ENCODE measurements at regions not wholly inside any gene's neighbourhood (a gene's known extent, or its start where the extent isn't known, plus 50 kb on each side); places are given as distances from the start of the nearest gene placed in this dataset.

DNA sequence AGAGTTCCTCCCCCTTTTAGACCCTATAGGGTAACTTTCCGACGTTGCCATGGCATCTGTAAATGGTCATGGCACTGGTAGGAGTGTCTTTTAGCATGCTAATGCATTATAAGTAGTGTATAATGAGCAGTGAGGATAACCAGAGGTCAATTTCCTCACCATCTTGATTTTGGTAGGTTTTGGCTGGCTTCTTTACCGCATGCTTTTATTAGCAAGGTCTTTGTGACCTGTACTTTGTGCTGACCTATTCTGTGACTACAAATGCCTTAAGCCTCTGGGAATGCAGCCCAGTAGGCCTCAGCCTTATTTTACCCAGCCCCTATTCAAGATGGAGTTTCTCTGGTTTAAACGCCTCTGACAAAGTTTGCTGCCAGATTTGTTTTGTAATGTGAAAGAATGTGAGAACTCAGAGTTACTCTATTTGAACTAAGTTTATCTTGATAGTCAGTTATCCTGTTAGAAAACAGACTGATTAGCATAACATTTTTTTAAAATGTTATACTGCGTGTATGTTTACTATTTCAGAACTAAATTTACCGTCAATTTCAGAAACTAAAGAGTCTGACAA is 111.3 kb upstream of the PRSS16 start:
- peaks cover 2% of the 10 kb centered on the region; the same call in 1 of the 2 replicates for H3K4me1 ChIP-seq (ENCODE audit: insufficient read depth, low read length)
- H3K4me1 Mint-ChIP-seq, result peaks cover 42 to 47% of the 10 kb centered on the region in 2 experiments
- H3K79me1 ChIP-seq (ENCODE audit: insufficient read depth, low read depth, low read length, poor library complexity, severe bottlenecking), result no peaks in the 10 kb centered on the region
- H4K91ac ChIP-seq (ENCODE audit: insufficient read length, low read depth, low read length), result no peak overlapping the region
- H3K27ac ChIP-seq (ENCODE audit: insufficient read length, low read depth, low read length), result no peak overlapping the region
- H3K4me3 Mint-ChIP-seq, result peak overlapping the region in 1 of 2 experiments; percentile 58; a peak in 3 of 5 replicates
- H2BK12ac ChIP-seq (ENCODE audit: insufficient read length, low read depth, low read length), result no peak overlapping the region
- DNase-seq, result no peak
- no peak overlapping the region for H4K8ac ChIP-seq (replicated peaks; ENCODE audit: insufficient read length, low read depth, low read length)
- no peak overlapping the region for H3K23ac ChIP-seq (ENCODE audit: insufficient read length, low read depth, low read length)
- WGBS (ENCODE audit: extremely low coverage, insufficient read length, low lambda C conversion rate), result no CpG with 5 or more reads among the region's 6 CpGs
- H3K18ac ChIP-seq (ENCODE audit: insufficient read length, low read depth, low read length), result no peak overlapping the region
- H3K9me3 ChIP-seq (ENCODE audit: control insufficient read depth, low read depth, low read length), result no peaks in the 10 kb centered on the region
- H2BK5ac ChIP-seq (ENCODE audit: insufficient read length, low read length), result no peak overlapping the region
- no peak overlapping the region for H2BK120ac ChIP-seq (ENCODE audit: low read depth, low read length, poor library complexity, severe bottlenecking)
- H3T11ph ChIP-seq (ENCODE audit: low read length), result no peak overlapping the region
- no peak for TF ChIP-seq CTCF (conservative IDR thresholded peaks at IDR 0.05)
- no peak overlapping the region for H3K4ac ChIP-seq (ENCODE audit: low read depth, low read length)
- no peak overlapping the region for H2AK5ac ChIP-seq (ENCODE audit: insufficient read length, low read length)
- H3K9me3 Mint-ChIP-seq, result no peaks in the 10 kb centered on the region; a peak in 2 of 5 replicates
- no peak overlapping the region for H2BK15ac ChIP-seq (ENCODE audit: low read depth, low read length)
- peaks cover 6% of the 10 kb centered on the region for H3K23me2 ChIP-seq (ENCODE audit: insufficient read length, low read depth, low read length, poor library complexity, severe bottlenecking)
- H3K36me3 Mint-ChIP-seq (ENCODE audit: insufficient read depth in 1 of 3, low read depth in 3 of 3), result peaks cover 0 to 8% (median 2%) of the 10 kb centered on the region in 3 experiments; a peak in 4 of 7 replicates
- no peak overlapping the region for H3K56ac ChIP-seq (ENCODE audit: insufficient read length, low read depth, low read length)
- no peak overlapping the region for H3K9ac ChIP-seq (ENCODE audit: extremely low read depth, insufficient read length, low read length)
- H2AFZ ChIP-seq (ENCODE audit: low read length), result no peak overlapping the region
- no peaks in the 10 kb centered on the region for H3K27me3 ChIP-seq (ENCODE audit: insufficient read depth, low read length)
- no peaks in the 10 kb centered on the region for H4K20me1 ChIP-seq (ENCODE audit: control insufficient read depth, insufficient read depth, insufficient read length)
- H3K27me3 Mint-ChIP-seq (ENCODE audit: low read depth), result peaks cover 8% of the 10 kb centered on the region
- H3K27ac Mint-ChIP-seq, result peak overlapping the region in 2 of 3 experiments; percentile 79 to 84; a peak in 4 of 7 replicates
- H3K14ac ChIP-seq (ENCODE audit: insufficient read depth, low read length), result no peak overlapping the region
- H3K79me2 ChIP-seq (ENCODE audit: insufficient read depth, low read length), result no peaks in the 10 kb centered on the region; the same call in 1 of the 2 replicates
- H3K4me2 ChIP-seq (ENCODE audit: insufficient read depth, insufficient read length, low read length), result no peak overlapping the region
- H2BK20ac ChIP-seq (ENCODE audit: low read depth, low read length, poor library complexity, severe bottlenecking), result no peak overlapping the region
- no peak overlapping the region for H4K5ac ChIP-seq (ENCODE audit: insufficient read length, low read depth, low read length)
